ENCODE measurements at regions not wholly inside any gene's neighbourhood (a gene's known extent, or its start where the extent isn't known, plus 50 kb on each side); places are given as distances from the start of the nearest gene placed in this dataset.

- no peak for DNase-seq (ENCODE audit: low read depth)
Measured at GRCh38 chr1:209400351-209401220, 182.9 kb upstream of the CAMK1G start.

- no peak for DNase-seq (ENCODE audit: low read depth)
Measured at GRCh38 chr1:209402697-209403096, 180.8 kb upstream of the CAMK1G start.

GRCh38 chr1:209403921-209404320, 179.6 kb upstream of the CAMK1G start:
- DNase-seq (ENCODE audit: low read depth): no peak

GRCh38 chr1:209404577-209404976, 178.9 kb upstream of the CAMK1G start:
- no peak for DNase-seq (ENCODE audit: low read depth)

- no peak for DNase-seq (ENCODE audit: low read depth)
Measured at GRCh38 chr1:209405183-209405814, 178.2 kb upstream of the CAMK1G start.

- no peak for DNase-seq (ENCODE audit: low read depth)
Measured at GRCh38 chr1:209406168-209406567, 177.3 kb upstream of the CAMK1G start.

- no peak for DNase-seq (ENCODE audit: low read depth)
Measured at GRCh38 chr1:209406595-209406994, 176.9 kb upstream of the CAMK1G start.

GRCh38 chr1:209409780-209410179, 173.7 kb upstream of the CAMK1G start:
- no peak for DNase-seq (ENCODE audit: low read depth)

- DNase-seq (ENCODE audit: low read depth): no peak
Measured at GRCh38 chr1:209411491-209411929, 172.0 kb upstream of the CAMK1G start.

GRCh38 chr1:209412036-209412435, 171.5 kb upstream of the CAMK1G start:
- no peak for DNase-seq (ENCODE audit: low read depth)

GRCh38 chr1:209412566-209412965, 170.9 kb upstream of the CAMK1G start:
- DNase-seq (ENCODE audit: low read depth): no peak

GRCh38 chr1:209413062-209413461, 170.5 kb upstream of the CAMK1G start:
- DNase-seq (ENCODE audit: low read depth): no peak

- no peak for DNase-seq (ENCODE audit: low read depth)
Measured at GRCh38 chr1:209414803-209415329, 168.6 kb upstream of the CAMK1G start.

- DNase-seq (ENCODE audit: low read depth): no peak
Measured at GRCh38 chr1:209416039-209416438, 167.5 kb upstream of the CAMK1G start.

GRCh38 chr1:209416716-209417115, 166.8 kb upstream of the CAMK1G start:
- DNase-seq (ENCODE audit: low read depth): no peak

- DNase-seq (ENCODE audit: low read depth): no peak
Measured at GRCh38 chr1:209417761-209418160, 165.8 kb upstream of the CAMK1G start.

GRCh38 chr1:209420276-209420675, 163.2 kb upstream of the CAMK1G start:
- no peak for DNase-seq (ENCODE audit: low read depth)

GRCh38 chr1:209421186-209421585, 162.3 kb upstream of the CAMK1G start:
- DNase-seq (ENCODE audit: low read depth): no peak

GRCh38 chr1:209421978-209422680, 161.4 kb upstream of the CAMK1G start:
- no peak for DNase-seq (ENCODE audit: low read depth)

- DNase-seq (ENCODE audit: low read depth): no peak
Measured at GRCh38 chr1:209425959-209426358, 157.6 kb upstream of the CAMK1G start.

GRCh38 chr1:209427277-209427676, 156.2 kb upstream of the CAMK1G start:
- DNase-seq (ENCODE audit: low read depth): no peak

- DNase-seq (ENCODE audit: low read depth): no peak
Measured at GRCh38 chr1:209427811-209428210, 155.7 kb upstream of the CAMK1G start.

Measured in stimulated activated CD8-positive, alpha-beta memory T cell treated with anti-CD3 and anti-CD28 coated beads, Interleukin-15, amount 100 ng/mL, for 1 hour (primary cell).